NCI-H526 (cell line): ENCODE measurements at regions not wholly inside any gene's neighbourhood (a gene's known extent, or its start where the extent isn't known, plus 50 kb on each side); places are given as distances from the start of the nearest gene placed in this dataset.
A peak's percentile ranks its signal among the peaks of the same experiment; 100 is the strongest.
"Not testable (repeated sequence)": the region's sequence is repeated elsewhere in the genome, so short reads cannot be mapped to it uniquely, and the experiment has no call there.

Experiments used
- DNase-seq, 2 experiments: peaks; one replicate each; lab custom pipeline; 2025; lab: John Stamatoyannopoulos, UW

DNA sequence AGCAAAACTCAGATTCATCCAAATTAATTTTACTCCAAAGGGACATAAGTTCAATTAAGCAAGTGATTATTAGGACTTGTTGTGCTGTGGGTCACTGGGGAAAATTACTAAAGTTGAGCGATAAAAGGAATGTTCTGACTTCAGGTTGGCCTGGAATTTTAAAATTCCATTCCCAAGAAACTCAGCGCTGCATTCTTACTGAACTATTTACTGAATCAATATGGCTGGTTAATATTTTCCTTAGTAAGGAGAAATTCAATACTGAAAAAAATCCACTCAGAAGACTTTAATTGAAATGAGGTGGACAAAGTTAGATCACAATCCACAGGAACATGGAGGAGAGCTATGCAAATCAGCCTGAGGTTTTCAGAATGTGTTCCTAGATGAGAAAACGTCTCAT, 578.9 kb upstream of the NR5A2 start:
- DNase-seq: no peak

- DNase-seq: no peak
Measured at GRCh38 chr1:199449221-199449620, 578.3 kb upstream of the NR5A2 start.

GRCh38 chr1:199449681-199450080, 577.8 kb upstream of the NR5A2 start:
- no peak for DNase-seq

GRCh38 chr1:199452627-199453026, 574.9 kb upstream of the NR5A2 start:
- DNase-seq: no peak

DNA sequence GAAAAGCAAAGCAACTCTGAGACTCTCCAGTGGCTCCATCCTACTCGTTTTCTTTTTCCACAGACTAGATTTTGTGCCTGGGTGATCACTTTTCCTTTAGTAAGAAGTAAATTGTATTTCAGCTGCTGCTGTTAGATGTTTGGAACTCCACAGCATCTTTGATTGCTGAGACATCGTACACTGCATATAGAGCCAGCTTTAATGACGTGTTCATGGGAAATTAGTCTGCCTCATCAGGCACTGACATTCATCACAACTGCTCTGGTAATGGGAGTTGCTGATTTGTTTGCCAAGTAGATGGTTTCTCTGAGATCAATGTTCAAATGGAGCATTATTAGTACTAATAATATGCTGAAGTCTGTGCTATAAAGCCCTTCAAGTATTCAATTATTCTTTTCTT, 573.8 kb upstream of the NR5A2 start:
- no peak for DNase-seq

DNA sequence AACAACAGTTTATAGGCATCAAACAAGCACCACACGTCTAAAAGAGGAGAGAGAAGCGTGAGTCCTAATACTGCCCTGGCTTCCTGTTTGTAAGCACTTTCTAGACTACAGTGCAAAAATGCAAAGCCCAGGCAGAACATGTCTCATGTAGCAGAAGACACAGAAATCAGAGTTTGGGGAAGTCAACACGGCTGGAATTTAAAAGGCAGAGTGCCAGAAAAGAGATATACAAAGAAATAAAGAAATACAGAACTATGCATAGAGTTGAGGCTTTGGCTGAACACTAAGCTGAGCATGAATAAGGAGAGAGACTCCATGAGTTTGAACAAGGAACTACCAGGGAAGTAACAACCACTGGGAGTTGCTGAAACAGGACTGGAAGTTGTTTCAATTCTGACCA, 566.6 kb upstream of the NR5A2 start:
- no peak for DNase-seq

DNA sequence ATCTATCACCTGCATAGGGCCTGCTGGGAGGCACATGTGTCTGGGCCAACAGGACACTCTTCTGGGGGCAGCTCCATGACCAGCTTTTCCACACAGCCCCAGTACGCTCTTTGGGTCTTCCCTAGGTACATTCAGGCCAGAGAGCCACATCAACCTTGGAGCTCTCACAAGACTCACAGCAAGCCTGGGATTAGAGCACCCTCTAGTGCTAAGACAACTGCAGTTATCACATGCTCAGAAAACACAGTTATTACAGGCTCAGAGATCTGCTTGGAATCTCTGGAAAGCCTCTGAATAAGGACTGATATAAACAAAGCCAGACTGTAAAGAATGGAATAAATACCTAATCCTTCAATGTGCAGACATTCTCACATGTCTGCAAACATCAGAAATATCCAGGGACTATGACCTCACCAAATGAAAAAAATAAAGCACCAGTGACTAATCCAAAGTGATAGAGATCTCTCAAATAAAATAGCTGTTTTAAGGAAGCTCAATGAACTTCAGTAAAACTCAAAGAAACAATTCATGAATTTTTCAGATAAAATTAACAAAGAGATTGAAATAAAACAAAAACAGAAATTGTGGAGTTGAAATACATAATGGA, 563.9 kb upstream of the NR5A2 start:
- DNase-seq: peak in 1 of 2 experiments; percentile 56

DNA sequence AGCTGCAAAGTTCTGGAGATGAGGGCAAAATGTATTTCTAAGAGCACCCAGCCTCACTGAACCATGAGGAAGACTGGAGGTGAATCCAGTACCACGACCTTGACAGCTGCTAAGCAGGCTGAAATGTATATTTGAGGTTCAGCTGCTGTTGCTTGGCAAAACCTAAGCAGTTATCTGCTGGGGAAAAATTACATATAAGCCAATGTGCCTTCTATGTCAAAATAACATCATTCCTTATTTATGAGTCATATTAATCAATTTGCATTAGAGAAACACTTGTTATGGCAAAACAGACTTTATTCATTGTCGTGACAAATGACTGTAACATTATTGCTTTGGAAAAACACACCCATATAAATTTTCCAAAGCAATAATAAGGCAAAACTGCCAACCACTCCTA, 560.5 kb upstream of the NR5A2 start:
- DNase-seq: no peak

GRCh38 chr1:199472018-199472417, 555.5 kb upstream of the NR5A2 start:
- DNase-seq: no peak

DNA sequence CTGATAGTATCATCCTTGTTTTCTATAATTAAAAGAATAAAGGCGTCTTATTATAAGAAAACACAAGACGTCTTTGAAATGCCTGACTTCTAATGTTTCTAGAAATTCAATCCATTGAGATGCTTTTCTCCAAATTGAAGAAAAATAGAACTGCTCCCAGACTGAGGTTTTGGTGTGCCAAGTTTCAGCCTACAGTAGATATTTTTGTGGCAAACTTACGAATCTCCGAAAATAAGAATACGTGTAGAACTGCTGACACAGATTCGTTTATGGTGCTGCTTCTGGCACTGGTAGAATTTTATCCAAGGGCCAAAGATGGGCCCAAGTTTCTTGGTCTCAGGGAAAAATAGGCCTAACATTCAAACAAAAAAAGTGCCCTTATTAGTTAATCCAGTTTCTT, 554.5 kb upstream of the NR5A2 start:
- no peak for DNase-seq

- no peak for DNase-seq
Measured at GRCh38 chr1:199474738-199475137, 552.8 kb upstream of the NR5A2 start.

- no peak for DNase-seq
Measured at GRCh38 chr1:199482426-199482825, 545.1 kb upstream of the NR5A2 start.

DNA sequence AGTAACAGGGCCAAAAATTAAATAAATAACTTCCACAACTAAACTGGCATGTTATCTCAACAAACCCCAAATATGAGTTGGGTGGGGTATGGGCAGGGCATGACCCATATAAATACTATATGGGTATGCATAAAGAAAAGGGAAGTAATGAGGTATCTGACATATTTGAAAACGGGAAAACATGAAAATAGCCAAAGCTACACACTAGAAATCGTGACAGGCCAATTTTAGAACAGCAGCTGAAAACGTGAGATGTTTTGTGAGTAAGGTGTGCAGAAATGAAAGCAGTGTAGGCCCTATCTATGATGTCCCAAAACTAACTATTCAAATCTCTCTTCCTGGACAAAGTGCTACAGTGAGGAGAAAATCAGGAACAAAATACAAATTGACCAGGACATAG, 537.9 kb upstream of the NR5A2 start:
- DNase-seq: no peak

GRCh38 chr1:199490769-199491527, 536.6 kb upstream of the NR5A2 start:
- DNase-seq: no peak

GRCh38 chr1:199495432-199495831, 532.1 kb upstream of the NR5A2 start:
- no peak for DNase-seq

DNA sequence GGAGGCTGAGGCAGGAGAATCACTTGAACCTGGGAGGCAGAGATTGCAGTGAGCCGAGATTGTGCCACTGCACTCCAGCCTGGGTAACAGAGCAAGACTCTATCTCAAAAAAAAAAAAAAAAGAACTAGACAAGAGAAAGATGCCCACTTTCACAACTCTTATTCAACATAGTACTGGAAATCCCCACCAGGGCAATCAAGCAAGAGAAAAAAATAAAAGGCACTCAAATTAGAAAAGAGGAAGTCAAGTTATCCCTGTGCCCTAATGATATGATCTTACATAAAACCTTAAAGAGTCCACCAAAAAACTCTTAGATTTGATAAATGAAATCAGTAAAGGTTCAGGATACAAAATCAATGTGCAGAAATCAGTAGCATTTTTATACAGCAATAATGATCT, 528.7 kb upstream of the NR5A2 start:
- not testable (repeated sequence) for DNase-seq

- DNase-seq: no peak
Measured at GRCh38 chr1:199508072-199508471, 519.4 kb upstream of the NR5A2 start.

GRCh38 chr1:199508653-199509052, 518.9 kb upstream of the NR5A2 start:
- no peak for DNase-seq

DNA sequence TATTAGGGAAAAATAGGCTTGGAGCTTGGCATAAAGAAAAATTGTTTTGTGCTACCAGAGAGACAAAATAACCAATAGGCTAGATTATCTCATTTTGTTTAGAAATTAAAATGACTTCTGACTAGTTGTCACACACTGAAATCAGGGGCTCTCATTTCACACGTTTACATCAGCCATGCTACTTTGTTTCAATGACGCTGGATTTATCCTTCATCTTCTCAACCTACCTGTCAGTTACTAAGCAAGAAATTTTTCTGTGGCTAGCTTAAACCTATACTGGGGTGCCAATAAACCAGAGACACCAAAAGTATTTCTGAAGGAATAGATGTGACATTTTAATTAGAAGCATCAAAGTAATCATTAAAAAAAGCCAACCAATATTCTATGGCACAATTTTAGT, 518.1 kb upstream of the NR5A2 start:
- no peak for DNase-seq

DNA sequence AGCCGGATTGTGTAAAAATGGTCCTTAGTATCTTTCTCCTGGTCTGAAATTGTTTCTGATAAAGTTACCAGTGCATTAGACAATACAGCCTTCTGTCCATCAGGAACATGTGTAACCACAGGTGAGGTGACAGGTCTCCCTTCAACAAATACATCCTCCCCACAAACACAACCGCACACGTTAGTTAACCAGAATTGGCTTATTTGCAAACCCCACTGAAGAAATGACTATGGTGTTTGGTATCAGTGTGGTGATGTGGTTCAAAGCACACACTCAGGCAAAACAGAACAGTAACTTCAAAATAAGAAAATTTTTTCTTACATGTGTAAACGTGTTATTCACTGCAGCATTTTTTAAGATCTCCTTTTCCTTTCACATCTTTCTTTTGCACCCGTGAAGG, 517.2 kb upstream of the NR5A2 start:
- DNase-seq: peak; percentile 29 to 35

GRCh38 chr1:199512037-199512710, 515.3 kb upstream of the NR5A2 start:
- peak in 1 of 2 experiments; percentile 17 for DNase-seq

GRCh38 chr1:199515261-199515660, 512.2 kb upstream of the NR5A2 start:
- DNase-seq: no peak

DNA sequence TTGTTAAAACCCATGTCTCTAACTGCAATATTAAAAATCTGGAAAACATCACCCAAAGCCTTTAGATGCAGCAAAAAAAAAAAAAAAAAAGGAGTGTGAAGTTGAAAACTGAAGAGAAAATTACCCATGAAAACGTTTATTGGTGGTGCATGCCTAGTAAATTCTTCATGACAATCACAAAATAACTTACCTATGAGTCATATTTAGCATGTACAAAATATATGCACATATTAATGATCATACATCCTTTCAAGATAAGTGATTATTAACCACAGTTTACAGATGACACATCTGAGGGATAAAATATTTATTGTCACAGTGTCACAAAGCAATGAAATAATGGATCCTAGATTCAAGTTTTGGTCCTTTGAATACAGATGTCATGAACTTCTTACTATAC, 505.2 kb upstream of the NR5A2 start:
- no peak for DNase-seq
